NCI-H1694 treated with DMSO at 0.1 percent for 48 hours (cell line): ENCODE measurements at regions not wholly inside any gene's neighbourhood (a gene's known extent, or its start where the extent isn't known, plus 50 kb on each side); places are given as distances from the start of the nearest gene placed in this dataset.

Source experiments
- DNase-seq: peaks from one replicate; lab custom pipeline; 2025; lab: John Stamatoyannopoulos, UW

DNA sequence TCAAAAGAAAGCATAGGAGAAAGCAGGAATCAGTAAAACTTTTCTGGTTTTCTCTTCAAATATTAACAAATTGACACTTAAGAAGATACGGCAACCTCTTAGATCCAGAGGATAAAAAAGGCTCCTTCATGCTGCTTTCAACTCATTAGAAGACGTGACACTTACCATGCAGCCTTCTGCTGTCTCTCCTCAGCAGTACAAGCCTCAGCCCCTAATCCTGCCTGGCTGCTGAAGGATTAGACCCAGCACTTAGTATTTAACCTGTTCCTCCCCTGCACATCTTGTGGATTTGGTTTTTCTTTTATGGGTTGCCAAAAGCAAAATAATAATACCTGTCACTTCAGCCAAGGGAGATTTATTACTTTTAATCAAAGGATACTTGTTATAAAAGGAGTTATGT lies 108.4 kb downstream of the LYZL1 start:
- no peak for DNase-seq

DNA sequence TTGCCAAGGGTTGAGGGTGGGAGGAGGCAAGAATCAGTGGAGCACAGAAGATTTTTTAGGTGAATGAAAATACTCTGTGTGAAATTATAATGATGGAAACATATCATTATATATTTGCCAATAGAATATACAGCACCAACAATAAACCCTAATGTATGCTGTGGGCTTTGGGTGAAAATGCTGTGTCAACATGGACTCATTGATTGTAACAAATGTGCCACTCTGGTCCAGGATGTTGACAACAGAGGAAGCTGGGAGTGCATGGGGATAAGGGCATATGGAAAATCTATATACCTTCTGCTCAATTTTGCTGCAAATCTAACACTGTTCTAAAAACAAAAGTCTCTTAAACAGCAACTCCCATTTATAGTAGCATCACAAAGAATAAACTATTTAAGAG lies 114.3 kb downstream of the LYZL1 start:
- DNase-seq = no peak

DNA sequence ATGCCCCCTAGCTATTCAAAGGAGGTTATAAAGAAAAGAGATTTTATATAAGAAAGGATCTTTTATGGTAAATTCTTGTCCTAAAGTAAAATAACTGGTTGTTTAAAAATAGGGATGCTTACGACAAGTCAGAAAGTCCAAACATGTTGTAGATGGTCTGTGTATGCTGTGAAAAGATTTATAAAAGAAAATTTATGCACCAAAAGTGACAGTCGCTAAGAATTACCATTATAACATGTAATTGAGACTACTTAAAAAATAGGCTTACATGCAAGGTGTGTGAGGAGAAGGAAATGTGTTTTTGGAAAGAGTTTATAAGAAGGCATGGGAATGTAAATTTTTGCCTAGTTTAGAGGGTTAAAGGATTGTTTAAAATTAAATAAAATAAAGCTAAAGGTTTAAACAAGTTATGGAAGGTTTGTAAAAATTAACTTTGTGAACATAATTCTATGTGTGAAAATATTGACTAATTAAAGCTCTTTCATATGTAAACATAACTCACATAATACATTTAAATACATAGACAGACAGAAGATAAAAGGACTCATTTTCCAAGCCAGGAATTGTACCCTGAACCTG lies 118.5 kb downstream of the LYZL1 start:
- no peak for DNase-seq
